ENCODE measurements at regions not wholly inside any gene's neighbourhood (a gene's known extent, or its start where the extent isn't known, plus 50 kb on each side); places are given as distances from the start of the nearest gene placed in this dataset.
"Not testable (repeated sequence)": the region's sequence is repeated elsewhere in the genome, so short reads cannot be mapped to it uniquely, and the experiment has no call there.

DNA sequence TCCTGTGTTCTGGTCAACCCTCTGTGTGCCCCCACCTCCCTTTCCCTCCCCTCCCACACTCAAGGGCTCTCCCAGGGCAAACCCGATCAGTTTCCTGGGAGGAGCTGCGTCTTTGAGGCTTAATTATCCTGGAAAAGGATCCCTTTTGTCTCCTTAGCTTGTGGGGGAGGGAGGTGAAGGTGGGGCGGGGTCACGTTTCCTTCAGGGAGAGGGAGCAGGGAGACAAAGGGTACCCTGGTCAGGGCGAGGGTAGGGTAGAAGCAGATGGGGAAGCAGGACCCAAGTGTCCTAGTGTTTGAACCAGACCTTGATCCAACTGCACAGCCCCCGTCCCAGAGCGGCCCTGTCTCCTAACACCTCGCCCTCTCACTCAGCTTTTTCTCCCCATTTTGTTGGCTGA is 90.1 kb downstream of the HIF1AN start:
- DNase-seq (ENCODE audit: low spot score): no peak
- no peak for ATAC-seq (ENCODE audit: low FRiP score)
- TF ChIP-seq, protein P1, sequence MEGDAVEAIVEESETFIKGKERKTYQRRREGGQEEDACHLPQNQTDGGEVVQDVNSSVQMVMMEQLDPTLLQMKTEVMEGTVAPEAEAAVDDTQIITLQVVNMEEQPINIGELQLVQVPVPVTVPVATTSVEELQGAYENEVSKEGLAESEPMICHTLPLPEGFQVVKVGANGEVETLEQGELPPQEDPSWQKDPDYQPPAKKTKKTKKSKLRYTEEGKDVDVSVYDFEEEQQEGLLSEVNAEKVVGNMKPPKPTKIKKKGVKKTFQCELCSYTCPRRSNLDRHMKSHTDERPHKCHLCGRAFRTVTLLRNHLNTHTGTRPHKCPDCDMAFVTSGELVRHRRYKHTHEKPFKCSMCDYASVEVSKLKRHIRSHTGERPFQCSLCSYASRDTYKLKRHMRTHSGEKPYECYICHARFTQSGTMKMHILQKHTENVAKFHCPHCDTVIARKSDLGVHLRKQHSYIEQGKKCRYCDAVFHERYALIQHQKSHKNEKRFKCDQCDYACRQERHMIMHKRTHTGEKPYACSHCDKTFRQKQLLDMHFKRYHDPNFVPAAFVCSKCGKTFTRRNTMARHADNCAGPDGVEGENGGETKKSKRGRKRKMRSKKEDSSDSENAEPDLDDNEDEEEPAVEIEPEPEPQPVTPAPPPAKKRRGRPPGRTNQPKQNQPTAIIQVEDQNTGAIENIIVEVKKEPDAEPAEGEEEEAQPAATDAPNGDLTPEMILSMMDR (IDR thresholded peaks at IDR 0.05): no peak

DNA sequence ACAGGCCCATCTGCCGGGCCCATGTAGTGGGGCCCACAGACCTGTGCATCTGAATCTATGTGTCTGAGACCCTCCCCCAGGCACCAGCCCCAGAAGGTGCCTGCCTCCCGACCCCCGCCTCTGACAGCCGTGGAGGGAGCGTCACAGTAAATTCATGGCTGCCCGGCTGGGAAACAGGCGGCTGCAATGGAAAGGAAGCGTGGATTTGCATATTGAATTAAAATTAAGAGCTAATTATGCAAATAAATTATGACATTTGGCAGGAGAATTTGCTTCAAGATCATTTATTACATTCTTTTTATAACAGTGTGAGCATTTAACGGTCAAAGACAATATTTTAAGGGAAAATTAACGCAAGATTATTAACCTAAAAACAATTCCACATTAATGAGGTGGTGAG is 92.3 kb downstream of the HIF1AN start:
- TF ChIP-seq, protein P1 (IDR thresholded peaks at IDR 0.05): no peak
- no peak for DNase-seq (ENCODE audit: low spot score)
- ATAC-seq (ENCODE audit: low FRiP score): no peak

DNA sequence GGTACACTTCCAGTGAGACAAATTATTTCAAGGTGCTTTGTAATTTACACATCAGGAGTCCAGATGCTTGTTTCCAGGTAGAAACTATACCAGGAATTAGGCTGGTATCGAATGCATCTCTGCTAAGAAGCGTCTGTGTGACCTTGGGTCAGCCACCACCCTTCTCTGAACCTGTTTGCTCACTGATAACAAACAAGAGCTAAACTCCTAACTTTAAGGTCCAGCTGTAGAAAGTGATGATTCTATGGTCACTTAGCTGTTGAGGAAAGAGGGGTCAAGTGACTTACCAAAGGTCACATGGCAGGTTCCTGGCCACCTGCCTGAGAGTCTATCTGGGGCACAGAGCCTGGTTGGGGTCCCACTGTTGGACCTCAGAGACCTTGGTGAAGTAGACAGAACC is 95.4 kb downstream of the HIF1AN start:
- TF ChIP-seq, protein P1 (IDR thresholded peaks at IDR 0.05): no peak
- no peak for DNase-seq (ENCODE audit: low spot score)

DNA sequence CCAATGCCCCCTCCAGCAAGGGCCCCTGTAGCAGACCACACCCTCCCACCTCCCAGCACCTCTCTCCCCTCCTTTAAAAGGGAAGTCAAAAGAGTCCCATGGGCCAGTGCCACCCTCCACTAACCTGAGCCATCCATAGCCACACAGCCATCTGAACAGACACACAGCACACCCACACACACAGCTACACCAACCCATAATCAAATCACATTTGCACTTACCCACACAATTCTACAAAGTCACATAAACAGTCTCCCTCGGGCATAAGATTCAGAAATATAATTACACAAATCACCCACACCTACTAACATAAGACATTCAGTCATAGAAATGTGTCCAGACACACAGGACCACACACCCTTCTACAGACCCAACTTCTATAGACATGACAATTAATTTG is 96.3 kb downstream of the HIF1AN start:
- DNase-seq (ENCODE audit: low spot score) (no peak), ATAC-seq (ENCODE audit: low FRiP score) (no peak)
- TF ChIP-seq, protein P1 (IDR thresholded peaks at IDR 0.05): no peak

More for the DNA sequence above, 95.4 kb downstream of the HIF1AN start:
- ATAC-seq (ENCODE audit: low FRiP score): no peak

DNA sequence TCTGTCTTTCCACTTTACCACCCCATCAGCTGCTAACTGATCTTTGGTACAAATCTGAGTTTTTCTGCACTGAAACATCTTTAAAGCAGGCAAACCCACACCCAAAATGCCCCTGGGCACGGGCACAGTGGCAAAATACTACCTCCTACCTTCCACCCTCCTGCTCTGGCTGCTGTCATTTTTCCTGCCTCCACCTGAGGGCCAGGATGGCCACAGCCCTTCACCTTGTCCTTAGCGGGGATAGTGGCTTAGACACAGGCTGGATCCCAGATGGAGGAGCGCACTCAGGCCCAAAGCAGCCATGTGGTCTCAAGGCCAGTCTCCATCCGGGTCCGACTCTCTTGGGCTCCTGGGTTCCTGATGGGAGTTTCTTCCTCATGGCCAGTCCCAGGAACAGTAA is 98.3 kb downstream of the HIF1AN start:
- ATAC-seq (ENCODE audit: low FRiP score): no peak
- DNase-seq (ENCODE audit: low spot score): no peak
- TF ChIP-seq, protein P1 (IDR thresholded peaks at IDR 0.05): no peak

DNA sequence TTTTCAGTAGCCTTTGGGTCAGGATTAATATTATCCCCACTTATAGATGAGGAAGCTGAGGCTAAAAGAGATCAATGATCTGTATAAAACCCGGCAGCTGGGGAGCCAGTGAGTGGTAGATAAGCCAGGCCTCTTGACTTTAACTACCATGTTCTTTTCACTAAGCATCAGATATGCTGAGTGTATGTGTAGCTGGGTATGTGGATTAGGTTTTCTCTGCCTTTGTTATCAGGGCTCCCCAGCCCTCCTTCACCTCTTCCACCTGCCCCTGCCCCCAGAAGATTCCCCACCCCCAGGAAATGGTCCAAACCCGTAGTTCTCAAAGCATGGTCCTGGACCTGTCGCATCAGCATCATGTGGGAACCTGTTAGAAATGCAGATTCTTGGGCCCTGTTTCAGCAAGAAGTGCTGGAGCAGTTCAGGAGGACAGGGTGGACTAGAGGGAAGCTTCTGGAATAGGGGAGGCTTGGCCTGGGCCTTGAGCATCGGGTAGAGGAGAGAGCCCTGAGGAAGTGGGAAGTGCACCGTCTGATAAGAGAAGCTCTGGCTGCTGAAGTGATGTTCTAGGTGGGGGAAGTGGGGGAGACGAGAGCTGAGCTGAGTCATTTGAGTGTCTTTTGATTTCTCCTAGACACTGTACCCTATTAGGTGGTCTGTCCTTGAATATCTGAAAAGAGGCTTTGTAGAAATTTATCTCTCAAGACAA is 101.3 kb downstream of the HIF1AN start:
- DNase-seq (ENCODE audit: low spot score): no peak
- no peak for ATAC-seq (ENCODE audit: low FRiP score)
- TF ChIP-seq, protein P1 (IDR thresholded peaks at IDR 0.05): no peak

DNA sequence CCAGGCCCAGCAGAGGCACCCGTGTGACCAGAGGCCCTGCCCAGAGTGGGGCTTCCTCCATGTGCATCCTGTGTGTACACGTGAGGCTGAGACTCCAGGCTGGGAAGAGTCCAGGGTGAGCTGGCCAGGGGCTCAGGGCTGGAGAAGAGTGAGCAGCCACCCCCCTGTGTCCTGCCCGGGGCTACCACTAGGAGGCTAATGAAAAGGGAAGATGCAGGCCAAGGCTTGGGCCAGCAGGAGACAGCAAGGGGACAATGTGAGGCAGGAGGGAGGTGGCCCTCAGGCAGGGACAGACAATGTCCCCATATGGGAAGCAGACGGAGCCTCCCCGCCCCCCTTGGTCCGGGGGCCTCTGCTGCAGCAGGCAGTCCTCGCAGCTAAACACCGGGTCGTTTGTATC is 102.0 kb downstream of the HIF1AN start:
- DNase-seq (ENCODE audit: low spot score): no peak
- no peak for ATAC-seq (ENCODE audit: low FRiP score)
- TF ChIP-seq, protein P1 (IDR thresholded peaks at IDR 0.05): no peak

DNA sequence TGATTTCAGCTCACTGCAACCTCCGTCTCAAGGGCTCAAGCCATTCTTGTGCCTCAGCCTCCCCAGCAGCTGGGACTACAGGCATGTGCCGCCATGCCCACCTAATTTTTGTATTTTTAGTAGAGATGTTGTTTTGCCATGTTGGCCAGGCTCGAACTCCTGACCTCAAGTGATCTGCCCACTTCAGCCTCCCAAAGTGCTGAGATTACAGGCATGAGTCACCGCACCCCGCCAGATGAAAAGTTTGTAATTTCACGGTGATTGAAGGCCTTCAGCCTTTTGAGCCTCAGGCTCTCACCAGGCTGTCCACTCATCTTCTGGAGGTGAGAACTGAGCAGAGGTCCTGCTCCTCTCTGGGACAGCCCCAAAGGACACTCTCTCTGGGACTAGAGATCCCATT is 103.2 kb downstream of the HIF1AN start:
- not testable (repeated sequence) for DNase-seq (ENCODE audit: low spot score); ATAC-seq (ENCODE audit: low FRiP score)

Data from omental fat pad (tissue), 3 donors.